ENCODE measurements at regions not wholly inside any gene's neighbourhood (a gene's known extent, or its start where the extent isn't known, plus 50 kb on each side); places are given as distances from the start of the nearest gene placed in this dataset.

DNA sequence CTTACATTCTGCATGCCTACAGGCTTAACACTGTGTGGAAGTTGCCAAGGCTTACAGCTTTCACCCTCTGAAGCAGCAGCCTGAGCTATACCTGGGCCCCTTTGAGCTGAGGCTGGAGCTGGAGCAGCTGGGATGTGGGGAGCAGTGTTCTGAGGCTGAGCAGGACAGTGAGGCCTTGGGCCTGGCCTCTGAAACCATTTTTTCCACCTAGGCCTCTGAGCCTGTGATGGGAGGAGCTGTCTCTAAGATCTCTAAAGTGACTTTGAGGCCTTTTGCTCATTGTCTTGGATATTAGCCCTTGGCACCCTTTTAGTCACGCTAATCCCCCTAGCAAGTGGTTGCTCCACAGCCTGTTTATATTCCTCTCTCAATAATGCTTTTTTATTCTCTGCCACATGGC is 59.9 kb upstream of the ZBED5 start:
- DNase-seq (ENCODE audit: low spot score) (no peak), ATAC-seq (ENCODE audit: insufficient number of reproducible peaks, low FRiP score, low read depth) (no peak)
- no peak for TF ChIP-seq CTCF (IDR thresholded peaks at IDR 0.05)
- no peaks in the 10 kb centered on the region for H3K36me3 ChIP-seq
- peaks cover 0 to 8% of the 10 kb centered on the region in 2 donors for H3K4me1 ChIP-seq (ENCODE audit: control insufficient read depth in 1 of 2, low read depth in 2 of 2)
- H3K9me3 ChIP-seq = no peaks in the 10 kb centered on the region
- no peak overlapping the region for H3K27ac ChIP-seq
- H3K27me3 ChIP-seq (replicated peaks; ENCODE audit: insufficient read depth) = no peaks in the 10 kb centered on the region
- no peak overlapping the region for H3K4me3 ChIP-seq

- TF ChIP-seq CTCF (IDR thresholded peaks at IDR 0.05) = no peak
- no peaks in the 10 kb centered on the region for H3K36me3 ChIP-seq
- ATAC-seq (ENCODE audit: insufficient number of reproducible peaks, low FRiP score, low read depth) (no peak), DNase-seq (ENCODE audit: low spot score) (no peak)
- peaks cover 0 to 8% of the 10 kb centered on the region in 2 donors for H3K4me1 ChIP-seq (ENCODE audit: control insufficient read depth in 1 of 2, low read depth in 2 of 2)
- no peaks in the 10 kb centered on the region for H3K27me3 ChIP-seq (replicated peaks; ENCODE audit: insufficient read depth)
- no peaks in the 10 kb centered on the region for H3K9me3 ChIP-seq
- H3K4me3 ChIP-seq = no peak overlapping the region
- H3K27ac ChIP-seq = no peak overlapping the region
These were observed 58.8 kb upstream of the ZBED5 start for GRCh38 chr11:10916665-10917064.

- H3K36me3 ChIP-seq = no peaks in the 10 kb centered on the region
- ATAC-seq (ENCODE audit: insufficient number of reproducible peaks, low FRiP score, low read depth) = no peak
- H3K9me3 ChIP-seq = no peaks in the 10 kb centered on the region
- no peak overlapping the region for H3K4me3 ChIP-seq
- no peak for TF ChIP-seq CTCF (IDR thresholded peaks at IDR 0.05)
- no peak for DNase-seq (ENCODE audit: low spot score)
- H3K27ac ChIP-seq = no peak overlapping the region
- H3K27me3 ChIP-seq (replicated peaks; ENCODE audit: insufficient read depth) = no peaks in the 10 kb centered on the region
- H3K4me1 ChIP-seq (ENCODE audit: control insufficient read depth in 1 of 2, low read depth in 2 of 2) = peaks cover 0 to 15% of the 10 kb centered on the region in 2 donors
These were observed 56.2 kb upstream of the ZBED5 start for GRCh38 chr11:10914050-10914449.

DNA sequence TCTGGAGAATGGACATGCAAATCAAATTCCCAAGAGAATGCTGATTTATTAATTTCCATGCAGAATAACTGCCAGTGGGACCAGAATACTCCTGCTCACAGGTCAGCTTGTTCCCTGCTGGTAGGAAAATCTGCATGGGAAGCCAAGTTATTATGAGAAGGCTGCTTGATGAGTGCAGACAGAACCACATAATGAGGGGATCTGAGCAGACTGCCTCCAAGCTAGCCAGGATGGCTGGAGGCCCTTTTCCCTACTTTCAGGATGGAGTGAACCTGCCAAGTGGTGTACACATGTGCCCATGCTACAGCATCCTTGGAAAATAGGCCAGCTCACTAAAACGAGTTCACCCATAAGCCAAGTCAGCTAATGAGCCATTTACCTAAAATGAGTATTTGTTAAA is 55.2 kb upstream of the ZBED5 start:
- H3K4me3 ChIP-seq = no peak overlapping the region
- peak overlapping the region in 1 of 2 donors; percentile 37 for H3K27ac ChIP-seq
- no peak for DNase-seq (ENCODE audit: low spot score)
- ATAC-seq (ENCODE audit: insufficient number of reproducible peaks, low FRiP score, low read depth) = no peak
- H3K27me3 ChIP-seq (replicated peaks; ENCODE audit: insufficient read depth) = no peaks in the 10 kb centered on the region
- no peaks in the 10 kb centered on the region for H3K36me3 ChIP-seq
- TF ChIP-seq CTCF (IDR thresholded peaks at IDR 0.05) = no peak
- H3K4me1 ChIP-seq (ENCODE audit: control insufficient read depth in 1 of 2, low read depth in 2 of 2) = peaks cover 0 to 24% of the 10 kb centered on the region in 2 donors
- H3K9me3 ChIP-seq = no peaks in the 10 kb centered on the region

- Histone ChIP-seq H3K4me1 (ENCODE audit: control insufficient read depth in 1 of 2, low read depth in 2 of 2) (peaks cover 0 to 24% of the 10 kb centered on the region in 2 donors), H3K9me3 (no peaks in the 10 kb centered on the region), H3K27ac (no peak overlapping the region), H3K4me3 (no peak overlapping the region), H3K36me3 (no peaks in the 10 kb centered on the region), H3K27me3 (replicated peaks; ENCODE audit: insufficient read depth) (no peaks in the 10 kb centered on the region)
- no peak for TF ChIP-seq CTCF (IDR thresholded peaks at IDR 0.05)
- no peak for DNase-seq (ENCODE audit: low spot score)
- ATAC-seq (ENCODE audit: insufficient number of reproducible peaks, low FRiP score, low read depth) = no peak
These were observed 54.1 kb upstream of the ZBED5 start for GRCh38 chr11:10911907-10912306.
